SJSA1 (cell line): ENCODE measurements at regions not wholly inside any gene's neighbourhood (a gene's known extent, or its start where the extent isn't known, plus 50 kb on each side); places are given as distances from the start of the nearest gene placed in this dataset.
"Not testable (repeated sequence)": the region's sequence is repeated elsewhere in the genome, so short reads cannot be mapped to it uniquely, and the experiment has no call there.

Source experiments
- DNase-seq, 2 experiments: peaks; one replicate each; pipeline ENCODE4 v3.0.0-alpha.2; 2015 to 2020; ENCODE audit warnings: low spot score in 2 of 2, low read depth in 1 of 2
- H3K27ac ChIP-seq: fragments of 250-450 bp; sonication (Bioruptor Pico); 2 replicates; pipeline ENCODE4 v1.5.1; 2020; ENCODE audit warnings: mild to moderate bottlenecking, moderate library complexity
- H3K27me3 ChIP-seq: fragments of 250-450 bp; sonication (Bioruptor Pico); replicated peaks from 2 replicates; pipeline ENCODE4 v1.5.1; 2020; ENCODE audit warnings: mild to moderate bottlenecking, moderate library complexity
- H3K36me3 ChIP-seq: fragments of 250-450 bp; sonication (Bioruptor Pico); 2 replicates; pipeline ENCODE4 v1.5.1; 2020; ENCODE audit warnings: mild to moderate bottlenecking
- H3K4me1 ChIP-seq: fragments of 250-450 bp; sonication (Bioruptor Pico); replicated peaks from 2 replicates; pipeline ENCODE4 v1.6.1; 2021; ENCODE audit warnings: mild to moderate bottlenecking
- H3K4me3 ChIP-seq: fragments of 250-450 bp; sonication (Bioruptor Pico); 2 replicates; pipeline ENCODE4 v1.5.1; 2020; ENCODE audit warnings: mild to moderate bottlenecking
- H3K9me3 ChIP-seq: fragments of 250-450 bp; sonication (Bioruptor Pico); replicated peaks from 2 replicates; pipeline ENCODE4 v1.5.1; 2020; ENCODE audit warnings: mild to moderate bottlenecking

GRCh38 chr1:206298032-206298392 lies 94.7 kb downstream of the SRGAP2 start:
- H3K27ac ChIP-seq, H3K9me3 ChIP-seq, H3K36me3 ChIP-seq, H3K4me3 ChIP-seq, H3K27me3 ChIP-seq, DNase-seq, H3K4me1 ChIP-seq: not testable (repeated sequence)

- H3K36me3 ChIP-seq, H3K4me3 ChIP-seq, DNase-seq, H3K4me1 ChIP-seq, H3K9me3 ChIP-seq, H3K27me3 ChIP-seq, H3K27ac ChIP-seq: not testable (repeated sequence)
These were observed 95.9 kb downstream of the SRGAP2 start for GRCh38 chr1:206299181-206299791.

- not testable (repeated sequence) for H3K4me1 ChIP-seq, DNase-seq, H3K36me3 ChIP-seq, H3K4me3 ChIP-seq, H3K9me3 ChIP-seq, H3K27me3 ChIP-seq, H3K27ac ChIP-seq
These were observed 96.6 kb downstream of the SRGAP2 start for GRCh38 chr1:206299942-206300341.

GRCh38 chr1:206302056-206302455 lies 98.7 kb downstream of the SRGAP2 start:
- H3K27ac ChIP-seq, H3K4me1 ChIP-seq, DNase-seq, H3K4me3 ChIP-seq, H3K9me3 ChIP-seq, H3K36me3 ChIP-seq, H3K27me3 ChIP-seq: not testable (repeated sequence)

GRCh38 chr1:206307442-206307841 lies 104.1 kb downstream of the SRGAP2 start:
- not testable (repeated sequence) for H3K4me1 ChIP-seq, H3K9me3 ChIP-seq, H3K27me3 ChIP-seq, H3K36me3 ChIP-seq, H3K27ac ChIP-seq, H3K4me3 ChIP-seq, DNase-seq

- not testable (repeated sequence) for DNase-seq
These were observed 107.6 kb downstream of the SRGAP2 start for GRCh38 chr1:206310948-206311347.

GRCh38 chr1:206311611-206312273 lies 108.4 kb downstream of the SRGAP2 start:
- H3K4me1 ChIP-seq, H3K9me3 ChIP-seq, H3K4me3 ChIP-seq, DNase-seq, H3K36me3 ChIP-seq, H3K27me3 ChIP-seq, H3K27ac ChIP-seq: not testable (repeated sequence)

More at GRCh38 chr1:206310948-206311347, 107.6 kb downstream of the SRGAP2 start:
- not testable (repeated sequence) for H3K27me3 ChIP-seq, H3K4me3 ChIP-seq, H3K9me3 ChIP-seq, H3K36me3 ChIP-seq, H3K27ac ChIP-seq, H3K4me1 ChIP-seq

- not testable (repeated sequence) for H3K9me3 ChIP-seq, H3K27ac ChIP-seq, H3K36me3 ChIP-seq, H3K4me1 ChIP-seq, DNase-seq, H3K27me3 ChIP-seq, H3K4me3 ChIP-seq
These were observed 108.9 kb downstream of the SRGAP2 start for GRCh38 chr1:206312274-206312665.

GRCh38 chr1:206314951-206315636 lies 111.8 kb downstream of the SRGAP2 start:
- not testable (repeated sequence) for H3K27me3 ChIP-seq, DNase-seq, H3K9me3 ChIP-seq, H3K4me1 ChIP-seq, H3K36me3 ChIP-seq, H3K27ac ChIP-seq, H3K4me3 ChIP-seq

GRCh38 chr1:206316901-206317300 lies 113.6 kb downstream of the SRGAP2 start:
- H3K4me3 ChIP-seq, H3K27ac ChIP-seq, H3K9me3 ChIP-seq, H3K36me3 ChIP-seq, DNase-seq, H3K27me3 ChIP-seq, H3K4me1 ChIP-seq: not testable (repeated sequence)

GRCh38 chr1:206317878-206318514 lies 114.7 kb downstream of the SRGAP2 start:
- not testable (repeated sequence) for H3K27me3 ChIP-seq, H3K4me3 ChIP-seq, H3K4me1 ChIP-seq, H3K27ac ChIP-seq, DNase-seq, H3K9me3 ChIP-seq, H3K36me3 ChIP-seq

- not testable (repeated sequence) for H3K36me3 ChIP-seq
These were observed 116.9 kb downstream of the SRGAP2 start for GRCh38 chr1:206320227-206320626.

GRCh38 chr1:206326159-206326939 lies 123.0 kb downstream of the SRGAP2 start:
- H3K9me3 ChIP-seq, H3K27ac ChIP-seq, DNase-seq, H3K4me3 ChIP-seq, H3K27me3 ChIP-seq, H3K36me3 ChIP-seq, H3K4me1 ChIP-seq: not testable (repeated sequence)

More at GRCh38 chr1:206320227-206320626, 116.9 kb downstream of the SRGAP2 start:
- DNase-seq, H3K27me3 ChIP-seq, H3K4me1 ChIP-seq, H3K9me3 ChIP-seq, H3K4me3 ChIP-seq, H3K27ac ChIP-seq: not testable (repeated sequence)

GRCh38 chr1:206331597-206331996 lies 128.3 kb downstream of the SRGAP2 start:
- not testable (repeated sequence) for DNase-seq, H3K27ac ChIP-seq, H3K9me3 ChIP-seq, H3K27me3 ChIP-seq, H3K4me3 ChIP-seq, H3K36me3 ChIP-seq, H3K4me1 ChIP-seq
